ENCODE measurements at regions not wholly inside any gene's neighbourhood (a gene's known extent, or its start where the extent isn't known, plus 50 kb on each side); places are given as distances from the start of the nearest gene placed in this dataset.

- no peak overlapping the region for H3K9ac ChIP-seq (ENCODE audit: low read length)
- no peaks in the 10 kb centered on the region for H3K36me3 ChIP-seq (ENCODE audit: low read length)
- H3K9me2 ChIP-seq (replicated peaks; ENCODE audit: insufficient read depth, low read length) = no peaks in the 10 kb centered on the region
- no peaks in the 10 kb centered on the region for H3K9me3 ChIP-seq (ENCODE audit: insufficient read depth, low read length)
- H3K27me3 ChIP-seq (ENCODE audit: low read length) = no peaks in the 10 kb centered on the region
- H2AFZ ChIP-seq (ENCODE audit: low read depth, low read length, severe bottlenecking) = no peak overlapping the region
- H3F3A ChIP-seq (ENCODE audit: insufficient read depth) = no peaks in the 10 kb centered on the region
- no peak for TF ChIP-seq CTCF (IDR thresholded peaks at IDR 0.05; ENCODE audit: insufficient read depth, low read length, poor library complexity, severe bottlenecking)
- TF ChIP-seq EZH2phosphoT487 (conservative IDR thresholded peaks at IDR 0.05; ENCODE audit: low read length) = no peak
- H3K79me2 ChIP-seq (ENCODE audit: insufficient read depth, low read length) = no peaks in the 10 kb centered on the region
- no peak overlapping the region for H3K4me3 ChIP-seq (ENCODE audit: insufficient read depth, low read length, poor library complexity, severe bottlenecking)
- no peak overlapping the region for H3K27ac ChIP-seq (ENCODE audit: low read depth, low read length)
- H4K20me1 ChIP-seq (ENCODE audit: low read depth, low read length) = no peaks in the 10 kb centered on the region
- H3K4me2 ChIP-seq (ENCODE audit: low read depth, low read length, poor library complexity, severe bottlenecking) = no peak overlapping the region
These were observed 112.6 kb upstream of the TMCC3 start for GRCh38 chr12:94762943-94763342.

- Histone ChIP-seq H3F3A (ENCODE audit: insufficient read depth) (no peaks in the 10 kb centered on the region), H3K36me3 (ENCODE audit: low read length) (no peaks in the 10 kb centered on the region), H4K20me1 (ENCODE audit: low read depth, low read length) (no peaks in the 10 kb centered on the region), H3K79me2 (ENCODE audit: insufficient read depth, low read length) (no peaks in the 10 kb centered on the region), H2AFZ (ENCODE audit: low read depth, low read length, severe bottlenecking) (no peak overlapping the region), H3K4me2 (ENCODE audit: low read depth, low read length, poor library complexity, severe bottlenecking) (no peak overlapping the region), H3K4me3 (ENCODE audit: insufficient read depth, low read length, poor library complexity, severe bottlenecking) (no peak overlapping the region), H3K27me3 (ENCODE audit: low read length) (no peaks in the 10 kb centered on the region), H3K9ac (ENCODE audit: low read length) (no peak overlapping the region), H3K9me2 (replicated peaks; ENCODE audit: insufficient read depth, low read length) (no peaks in the 10 kb centered on the region), H3K27ac (ENCODE audit: low read depth, low read length) (no peak overlapping the region), H3K9me3 (ENCODE audit: insufficient read depth, low read length) (no peaks in the 10 kb centered on the region)
- TF ChIP-seq CTCF (IDR thresholded peaks at IDR 0.05; ENCODE audit: insufficient read depth, low read length, poor library complexity, severe bottlenecking) (no peak), EZH2phosphoT487 (conservative IDR thresholded peaks at IDR 0.05; ENCODE audit: low read length) (no peak)
These were observed 112.0 kb upstream of the TMCC3 start for GRCh38 chr12:94762259-94762942.

- Histone ChIP-seq H3K27me3 (ENCODE audit: low read length) (no peaks in the 10 kb centered on the region), H4K20me1 (ENCODE audit: low read depth, low read length) (no peaks in the 10 kb centered on the region), H3F3A (ENCODE audit: insufficient read depth) (no peaks in the 10 kb centered on the region), H3K4me3 (ENCODE audit: insufficient read depth, low read length, poor library complexity, severe bottlenecking) (no peak overlapping the region), H3K79me2 (ENCODE audit: insufficient read depth, low read length) (no peaks in the 10 kb centered on the region), H2AFZ (ENCODE audit: low read depth, low read length, severe bottlenecking) (no peak overlapping the region), H3K27ac (ENCODE audit: low read depth, low read length) (no peak overlapping the region), H3K9me3 (ENCODE audit: insufficient read depth, low read length) (no peaks in the 10 kb centered on the region), H3K36me3 (ENCODE audit: low read length) (no peaks in the 10 kb centered on the region), H3K9me2 (replicated peaks; ENCODE audit: insufficient read depth, low read length) (no peaks in the 10 kb centered on the region), H3K4me2 (ENCODE audit: low read depth, low read length, poor library complexity, severe bottlenecking) (no peak overlapping the region), H3K9ac (ENCODE audit: low read length) (no peak overlapping the region)
- TF ChIP-seq EZH2phosphoT487 (conservative IDR thresholded peaks at IDR 0.05; ENCODE audit: low read length) = no peak
- no peak for TF ChIP-seq CTCF (IDR thresholded peaks at IDR 0.05; ENCODE audit: insufficient read depth, low read length, poor library complexity, severe bottlenecking)
These were observed 111.2 kb upstream of the TMCC3 start for GRCh38 chr12:94761559-94761958.
